Esophagus muscularis mucosa (tissue), 3 donors: ENCODE measurements at regions not wholly inside any gene's neighbourhood (a gene's known extent, or its start where the extent isn't known, plus 50 kb on each side); places are given as distances from the start of the nearest gene placed in this dataset.

Experiments
- POLR2A ChIP-seq: fragments of 450-650 bp; IDR thresholded peaks from one replicate; pipeline ENCODE4 v1.6.1; 2017; ENCODE audit warnings: antibody characterized with exemption, moderate library complexity, mild to moderate bottlenecking, low read depth
- POLR2AphosphoS5 ChIP-seq, 2 donors: sonication (generic); formaldehyde crosslinking; IDR thresholded peaks; one replicate each; pipeline ENCODE4 v1.6.1; 2017; ENCODE audit warnings: antibody characterized with exemption in 2 of 2
- TF ChIP-seq, protein P1 (sequence below), 3 experiments: fragments of 200-600 bp in 2 of 3; fragments of 450-650 bp in 1 of 3; sonication (generic) in 2 of 3; IDR thresholded peaks; one replicate each; pipeline ENCODE4 v1.5.1; 2017 to 2019; ENCODE audit warnings: antibody characterized with exemption in 3 of 3, mild to moderate bottlenecking in 2 of 3, moderate library complexity in 1 of 3

GRCh38 chr3:109825971-109826810 is 488.8 kb upstream of the DPPA4 start:
- TF ChIP-seq, protein P1, sequence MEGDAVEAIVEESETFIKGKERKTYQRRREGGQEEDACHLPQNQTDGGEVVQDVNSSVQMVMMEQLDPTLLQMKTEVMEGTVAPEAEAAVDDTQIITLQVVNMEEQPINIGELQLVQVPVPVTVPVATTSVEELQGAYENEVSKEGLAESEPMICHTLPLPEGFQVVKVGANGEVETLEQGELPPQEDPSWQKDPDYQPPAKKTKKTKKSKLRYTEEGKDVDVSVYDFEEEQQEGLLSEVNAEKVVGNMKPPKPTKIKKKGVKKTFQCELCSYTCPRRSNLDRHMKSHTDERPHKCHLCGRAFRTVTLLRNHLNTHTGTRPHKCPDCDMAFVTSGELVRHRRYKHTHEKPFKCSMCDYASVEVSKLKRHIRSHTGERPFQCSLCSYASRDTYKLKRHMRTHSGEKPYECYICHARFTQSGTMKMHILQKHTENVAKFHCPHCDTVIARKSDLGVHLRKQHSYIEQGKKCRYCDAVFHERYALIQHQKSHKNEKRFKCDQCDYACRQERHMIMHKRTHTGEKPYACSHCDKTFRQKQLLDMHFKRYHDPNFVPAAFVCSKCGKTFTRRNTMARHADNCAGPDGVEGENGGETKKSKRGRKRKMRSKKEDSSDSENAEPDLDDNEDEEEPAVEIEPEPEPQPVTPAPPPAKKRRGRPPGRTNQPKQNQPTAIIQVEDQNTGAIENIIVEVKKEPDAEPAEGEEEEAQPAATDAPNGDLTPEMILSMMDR (IDR thresholded peaks at IDR 0.05), result no peak
- TF ChIP-seq POLR2A (no peak), POLR2AphosphoS5 (IDR thresholded peaks at IDR 0.05) (no peak)
